GM19351 (cell line): ENCODE measurements at regions not wholly inside any gene's neighbourhood (a gene's known extent, or its start where the extent isn't known, plus 50 kb on each side); places are given as distances from the start of the nearest gene placed in this dataset.

ENCODE experiments used
- ATAC-seq: cut with Tn5 transposase; IDR thresholded peaks from one replicate; pipeline ENCODE4 v1.9.1; 2021; ENCODE audit warnings: mild to moderate bottlenecking, moderate library complexity; ENCODE audit not compliant: unreplicated experiment

DNA sequence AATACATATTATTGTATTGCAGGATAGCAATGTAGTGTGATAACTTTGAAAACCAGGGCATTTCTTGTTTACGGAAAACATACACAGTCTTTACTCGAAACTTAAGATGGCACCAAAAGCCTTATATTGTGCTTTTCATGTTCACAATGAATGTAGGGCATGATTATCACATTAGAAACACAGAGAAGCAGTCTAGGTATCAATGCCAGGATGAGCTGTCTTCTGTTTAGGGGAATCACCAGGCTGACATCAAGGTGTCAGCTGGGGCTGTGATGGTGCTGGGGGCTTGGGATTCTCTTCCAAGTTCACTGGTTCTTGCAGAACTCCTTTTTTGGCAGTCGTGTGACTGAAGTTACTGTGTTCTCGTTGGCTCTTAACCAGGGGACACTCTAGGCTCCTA, 1067.3 kb downstream of the FLRT2 start:
- no peak for ATAC-seq

DNA sequence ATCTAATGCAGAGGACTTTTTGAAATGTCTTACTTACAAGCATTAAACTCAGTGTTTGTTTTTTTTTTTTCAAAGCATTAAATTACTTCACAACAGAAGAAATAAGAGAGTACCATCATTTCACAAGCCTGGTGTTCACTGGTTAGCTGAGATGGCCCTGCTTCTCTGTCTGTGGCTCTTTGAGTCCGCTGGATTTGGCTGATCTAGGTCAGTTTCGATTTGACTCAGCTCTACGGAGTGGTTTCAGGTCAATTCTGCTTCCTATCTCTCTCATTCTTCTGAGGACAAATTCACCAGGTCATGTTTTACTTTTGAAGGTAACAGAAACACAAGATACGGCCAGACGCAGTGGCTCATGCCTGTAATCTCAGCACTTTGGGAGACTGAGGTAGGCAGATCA, 1066.1 kb downstream of the FLRT2 start:
- peak; percentile 94 for ATAC-seq

DNA sequence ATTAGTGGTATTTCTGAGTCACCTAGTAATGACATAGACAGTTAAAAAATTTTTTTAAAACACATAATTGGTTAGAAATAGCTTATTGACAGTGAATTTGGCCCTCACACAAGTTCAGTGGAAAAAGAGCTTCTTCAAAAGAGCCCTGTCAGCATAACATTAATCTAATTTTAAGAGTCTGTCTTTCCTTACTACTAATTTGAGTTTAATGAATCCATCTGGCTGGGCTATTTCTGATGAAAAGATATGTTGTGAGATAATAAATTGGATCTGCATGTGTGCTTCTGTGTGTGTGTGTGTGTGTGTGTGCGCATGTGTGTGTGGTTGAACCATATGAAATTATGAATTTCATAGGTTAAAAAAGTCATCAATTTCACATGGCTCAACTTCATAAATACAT, 1045.2 kb downstream of the FLRT2 start:
- ATAC-seq: no peak

DNA sequence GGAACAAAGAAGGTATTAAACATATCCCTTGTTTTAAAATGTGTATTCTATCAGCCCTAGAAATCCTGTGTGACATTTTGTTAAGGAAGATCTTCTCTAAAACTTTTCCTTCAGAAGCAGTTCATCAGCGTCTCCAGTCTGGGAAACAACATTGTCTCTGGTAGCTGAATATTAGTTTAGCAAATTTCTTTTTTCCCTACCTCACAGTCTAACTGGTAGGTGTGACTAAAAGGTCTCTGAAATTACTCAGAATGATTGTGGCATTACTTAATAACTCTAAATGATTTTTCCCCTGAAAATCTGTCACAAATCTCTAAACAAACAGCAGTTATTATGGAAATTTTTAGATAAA, 1044.8 kb downstream of the FLRT2 start:
- ATAC-seq: no peak

DNA sequence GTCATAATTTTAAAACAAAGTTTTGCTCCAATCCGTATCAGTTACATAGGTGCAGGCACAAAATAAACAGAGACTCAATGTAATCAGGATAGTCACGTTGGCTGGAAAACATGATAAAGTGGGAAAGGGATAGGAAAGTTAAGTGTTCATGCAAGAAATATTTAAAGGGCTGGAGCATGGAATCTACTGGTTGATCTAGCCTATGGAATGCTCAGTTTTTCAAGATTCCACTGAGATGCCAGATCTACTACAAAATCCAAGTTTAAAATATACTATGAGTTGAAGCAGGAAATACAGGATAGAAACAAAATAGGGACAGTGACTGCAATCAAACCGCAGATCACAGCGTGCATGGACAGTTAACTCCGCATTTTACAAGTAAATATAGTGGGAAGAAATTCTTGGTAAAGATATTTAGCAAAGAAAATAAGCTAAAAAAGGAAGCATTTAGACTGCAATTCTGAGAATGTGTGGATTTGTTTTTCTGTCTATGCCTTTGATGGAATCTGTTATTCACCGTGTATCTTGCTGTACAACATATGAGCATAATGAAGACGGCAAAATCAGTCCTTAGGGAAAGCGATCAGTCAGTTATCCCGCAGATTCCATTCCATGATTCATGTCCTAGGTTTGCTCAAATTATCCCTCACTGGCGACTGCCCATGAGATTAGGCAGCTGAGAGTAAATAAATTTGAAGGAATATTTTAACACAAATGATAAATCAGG, 1044.3 kb downstream of the FLRT2 start:
- no peak for ATAC-seq

DNA sequence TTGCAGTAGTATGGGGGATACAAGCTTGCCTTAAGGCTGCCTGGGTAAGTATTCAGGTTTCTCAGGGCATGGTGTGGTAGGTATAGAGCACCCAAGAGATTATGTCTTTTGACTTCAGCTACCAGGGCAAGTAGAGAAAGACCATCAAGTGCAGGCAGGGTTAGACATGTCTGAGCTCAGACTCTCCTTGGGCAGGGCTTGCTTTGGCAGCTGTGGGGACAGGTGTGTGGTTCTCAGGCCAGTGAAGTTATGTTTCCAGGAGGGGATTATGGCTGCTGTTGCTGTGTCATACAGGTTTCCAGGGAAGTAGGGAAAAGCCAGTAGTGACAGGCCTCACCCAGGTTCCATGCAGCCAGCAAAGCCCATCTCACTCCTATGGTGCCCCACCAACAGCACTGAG, 1040.4 kb downstream of the FLRT2 start:
- no peak for ATAC-seq

DNA sequence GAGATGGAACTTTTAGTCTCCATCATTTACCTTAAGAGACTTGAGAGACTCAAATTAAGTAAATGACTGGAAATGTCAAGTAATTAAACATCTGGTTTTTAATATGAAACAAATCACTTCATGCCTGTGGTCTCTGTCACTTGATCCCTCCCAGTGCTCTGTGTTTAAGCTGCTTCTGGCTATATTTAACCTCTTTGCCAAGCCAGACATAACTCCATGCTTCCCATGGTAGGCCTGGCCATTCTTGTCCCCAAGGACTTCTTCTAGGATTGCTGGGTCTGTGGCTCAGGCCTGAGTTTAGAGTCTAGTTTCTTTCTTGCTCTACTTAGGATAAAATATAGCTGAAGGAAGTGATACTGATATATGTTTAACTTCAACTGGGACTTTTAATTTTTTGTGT, 1013.6 kb downstream of the FLRT2 start:
- no peak for ATAC-seq

DNA sequence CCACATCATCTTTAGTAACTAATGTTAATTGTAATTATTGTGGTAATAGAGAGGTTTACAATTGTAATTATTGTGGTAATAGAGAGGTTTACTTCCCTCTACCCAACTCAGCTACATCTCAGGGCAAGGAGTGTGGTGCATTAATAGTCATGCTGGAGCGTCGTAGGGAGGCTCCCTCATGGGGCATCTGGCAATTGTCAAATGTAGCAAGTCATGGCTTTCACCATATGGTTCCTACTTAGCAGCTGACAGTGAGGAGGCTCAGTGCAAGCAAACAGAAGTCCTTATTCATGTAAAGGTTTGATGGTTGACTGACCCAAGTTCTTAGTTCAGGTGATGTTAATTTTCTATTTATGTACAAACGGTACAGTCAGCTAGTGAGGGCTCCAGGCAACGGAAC, 1012.0 kb downstream of the FLRT2 start:
- ATAC-seq: no peak

DNA sequence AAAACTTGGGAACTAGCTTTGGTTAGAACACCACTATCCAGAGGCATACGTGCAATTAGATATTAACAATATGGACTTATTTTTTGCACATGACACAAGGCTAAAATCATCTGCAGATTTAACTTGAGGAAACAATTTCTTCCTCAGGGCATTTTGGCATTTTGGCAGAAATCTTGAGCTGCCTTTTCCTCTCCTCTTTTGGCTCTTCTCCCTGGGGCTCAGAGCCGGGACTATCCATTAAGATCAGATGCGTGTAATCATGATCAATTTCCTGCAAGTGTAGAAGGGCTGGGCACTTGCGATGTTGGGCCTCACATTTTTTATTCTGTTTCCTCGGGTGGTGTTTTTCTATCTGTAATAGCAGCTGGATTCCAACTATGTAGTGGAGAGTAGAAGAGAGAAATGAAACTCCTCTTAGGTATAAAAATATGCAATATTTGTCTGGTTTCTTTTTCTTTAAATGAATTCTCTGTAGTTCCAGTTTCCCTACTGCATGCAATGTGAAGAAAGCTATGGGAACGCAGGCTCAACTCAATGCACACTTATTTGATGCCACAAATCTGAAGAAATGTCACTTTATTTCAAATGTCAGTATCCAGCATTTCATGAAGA, 1010.8 kb downstream of the FLRT2 start:
- no peak for ATAC-seq

DNA sequence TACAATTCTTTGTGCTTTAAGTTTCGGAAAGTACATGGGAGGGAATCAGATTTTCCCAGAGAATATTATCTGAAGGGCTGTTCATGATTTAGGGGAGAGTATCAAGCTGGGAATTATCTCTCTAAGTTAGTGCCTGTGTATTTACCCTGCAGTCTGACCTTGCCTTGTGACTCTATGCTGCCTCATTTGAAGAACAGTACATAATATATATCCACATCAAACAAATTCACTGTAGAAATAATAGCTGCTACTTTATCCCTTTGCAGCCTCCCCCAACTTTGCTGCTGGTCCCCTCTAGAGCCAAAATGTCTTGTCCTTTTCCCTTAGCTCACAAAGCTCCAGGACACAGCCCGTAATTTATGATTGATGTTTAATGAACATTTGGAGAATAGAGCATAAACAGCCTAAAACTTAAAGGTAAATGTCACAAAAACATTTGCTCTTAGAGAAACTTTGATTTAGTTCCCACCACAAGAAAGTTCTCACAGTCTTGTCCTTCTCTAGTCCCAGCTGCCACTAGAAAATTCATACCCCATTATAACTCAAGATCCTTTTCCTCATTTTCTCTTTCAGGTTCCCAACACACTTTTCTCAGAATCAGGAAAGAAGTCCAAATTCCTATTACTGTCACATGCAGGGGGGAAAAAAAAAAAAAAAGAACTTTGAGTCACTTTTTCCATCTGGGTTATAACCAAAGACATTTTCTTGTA, 1009.6 kb downstream of the FLRT2 start:
- ATAC-seq: no peak

DNA sequence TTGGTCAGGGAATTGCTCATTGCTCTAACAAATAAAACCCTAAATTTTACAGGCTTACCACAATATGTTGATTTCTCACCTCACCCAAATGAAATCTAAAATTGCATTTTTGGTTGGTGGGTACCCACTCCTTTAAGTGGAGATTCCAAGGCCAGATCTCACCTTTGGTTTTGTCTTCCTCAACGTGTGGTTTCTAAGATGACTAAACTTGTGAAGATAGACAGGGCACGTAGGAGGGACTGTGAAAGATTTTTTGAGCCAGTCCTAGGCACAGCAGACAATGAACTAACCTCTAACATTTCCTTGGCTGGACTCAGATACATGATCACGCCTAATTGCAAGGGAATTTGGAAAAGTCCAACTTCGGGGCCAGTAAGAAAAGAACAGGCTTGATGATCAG, 1003.9 kb downstream of the FLRT2 start:
- ATAC-seq: no peak

DNA sequence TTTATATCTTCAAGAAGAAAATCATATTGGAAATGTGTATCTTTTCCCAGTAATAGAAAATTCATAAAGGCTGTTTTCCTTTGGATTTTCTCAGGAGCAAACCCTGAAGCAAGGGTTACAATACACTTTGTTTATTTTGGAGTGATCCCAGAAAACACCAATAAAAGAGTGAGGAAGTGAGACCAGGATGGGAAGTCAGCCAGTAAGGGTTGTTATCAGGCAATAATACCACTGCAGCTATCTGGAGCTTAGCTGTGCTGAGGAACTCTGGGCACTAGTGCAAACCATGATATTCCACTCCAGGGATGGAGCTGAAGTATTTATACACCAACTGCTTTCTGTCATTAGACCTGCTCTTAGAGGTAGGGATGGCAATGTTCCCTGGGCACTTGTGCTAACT, 1002.3 kb downstream of the FLRT2 start:
- ATAC-seq: no peak

DNA sequence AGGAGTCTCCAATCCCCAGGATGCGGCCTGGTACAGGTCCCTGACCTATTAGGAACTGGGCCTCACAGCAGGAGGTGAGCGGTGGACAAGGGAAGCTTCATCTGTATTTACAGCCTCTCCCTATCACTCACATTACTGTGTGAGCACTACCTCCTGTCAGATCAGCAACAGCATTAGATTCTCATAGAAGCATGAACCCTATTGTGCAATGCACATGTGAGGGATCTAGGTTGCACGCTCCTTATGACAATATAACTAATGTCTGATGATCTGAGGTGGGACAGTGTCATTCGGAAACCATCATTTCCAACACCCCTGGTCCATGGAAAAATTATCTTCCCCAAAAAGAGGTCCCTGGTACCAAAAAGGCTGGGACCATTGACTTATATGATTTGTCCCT, 1000.5 kb downstream of the FLRT2 start:
- ATAC-seq: no peak

DNA sequence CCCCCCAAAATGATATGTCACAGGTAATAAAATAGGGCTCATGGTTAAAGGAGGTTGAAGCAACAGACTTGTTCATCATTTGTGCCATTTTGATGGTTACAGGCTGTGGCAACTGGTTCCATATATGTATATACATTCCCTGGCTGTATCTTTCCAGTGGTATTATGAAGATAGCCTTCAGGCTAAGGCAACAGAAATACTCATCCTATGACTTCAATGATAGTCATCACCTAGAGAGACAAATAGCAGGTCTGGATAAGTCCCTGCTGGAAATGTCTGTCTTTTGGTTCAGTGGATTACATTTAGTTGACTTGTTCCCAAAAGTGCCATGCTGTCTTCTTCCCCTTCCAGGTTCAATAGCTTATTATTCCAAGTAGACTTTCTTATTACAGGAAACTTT, 997.4 kb downstream of the FLRT2 start:
- no peak for ATAC-seq

DNA sequence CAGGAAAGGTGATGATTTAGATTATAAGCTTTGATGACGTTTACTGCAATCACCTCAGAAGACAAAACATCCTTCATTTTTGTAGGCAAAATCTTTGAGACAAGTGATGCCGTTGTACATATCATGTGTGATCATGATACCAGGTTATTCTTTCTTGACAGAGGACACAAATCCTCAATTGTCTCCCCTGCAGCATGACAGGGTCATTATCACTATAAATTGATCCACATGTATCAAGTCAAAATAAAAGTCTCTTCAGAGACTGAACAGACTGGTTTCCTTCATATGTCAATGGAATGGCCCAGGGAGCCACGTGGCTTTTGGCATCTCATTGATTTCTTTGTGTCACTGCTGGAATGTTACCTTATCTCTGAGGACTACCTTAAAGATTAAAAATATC, 995.7 kb downstream of the FLRT2 start:
- no peak for ATAC-seq

DNA sequence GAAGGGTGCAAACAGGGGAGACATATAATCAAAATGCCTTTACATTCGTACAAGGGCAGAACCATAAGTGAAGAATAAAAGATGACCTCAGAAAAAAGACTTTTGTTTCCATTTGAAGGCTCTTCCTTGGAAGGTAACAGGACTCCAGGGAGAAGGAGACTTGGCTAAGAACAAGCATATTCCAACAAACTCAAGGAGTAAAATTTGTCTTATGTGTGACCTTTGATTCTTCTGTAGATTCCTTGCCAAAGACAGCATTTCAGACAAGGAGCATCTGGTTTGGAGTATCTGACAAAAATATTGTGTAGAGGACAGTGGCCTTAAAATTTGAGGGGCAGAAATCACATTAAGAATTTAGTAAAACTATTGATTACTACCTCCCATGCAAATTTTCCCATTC, 991.9 kb downstream of the FLRT2 start:
- ATAC-seq: no peak

DNA sequence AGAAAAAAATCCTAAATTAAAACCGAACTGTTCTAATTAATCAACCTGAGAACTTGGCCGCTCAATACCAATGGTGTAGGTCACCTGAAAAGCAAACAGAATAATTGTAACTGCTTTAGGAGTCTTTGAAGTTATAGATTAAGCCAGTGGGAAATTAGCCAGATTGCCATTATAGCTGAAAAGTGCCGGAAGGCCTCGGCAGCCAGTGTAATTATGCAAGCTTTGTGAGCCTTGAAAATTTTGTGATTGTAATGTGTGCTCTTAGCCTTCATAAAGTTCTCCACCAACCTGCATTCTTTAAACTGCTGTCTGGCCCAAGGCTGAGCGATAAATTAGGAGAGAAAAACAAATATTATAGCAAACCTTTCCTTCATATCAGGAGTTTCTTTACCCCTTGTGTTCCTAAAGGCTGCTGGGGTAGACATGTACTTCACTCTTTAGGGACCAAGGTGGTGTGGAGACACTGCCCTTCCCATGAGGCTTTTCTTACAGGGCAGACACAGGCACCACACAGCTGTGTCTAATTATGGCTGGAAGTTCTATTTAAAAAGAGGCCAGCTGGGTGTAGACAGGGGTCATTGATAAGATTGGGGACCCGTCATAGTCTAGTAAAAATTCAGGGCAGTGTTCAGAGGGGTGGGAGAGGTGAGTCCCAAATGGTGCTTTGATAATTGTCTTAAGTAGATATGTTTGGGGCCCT, 991.2 kb downstream of the FLRT2 start:
- ATAC-seq: no peak

DNA sequence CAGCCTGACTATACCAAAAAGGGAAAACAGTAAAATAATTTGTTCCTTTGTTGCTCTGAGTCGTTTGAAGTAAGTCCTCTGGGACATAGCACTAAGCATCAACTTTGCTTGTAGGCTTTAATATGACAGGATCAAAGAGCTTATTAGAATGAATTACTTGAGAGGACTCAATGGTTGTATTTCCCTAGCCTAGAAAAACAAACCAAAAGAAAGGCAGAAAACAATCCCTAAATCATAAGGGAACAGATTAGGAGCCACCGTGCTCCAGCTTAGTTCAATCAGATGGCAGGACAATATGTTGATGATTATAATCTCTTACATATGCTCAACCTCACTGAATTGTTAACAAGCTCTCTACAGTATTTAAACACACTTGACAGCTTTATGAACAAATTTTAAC, 988.4 kb downstream of the FLRT2 start:
- no peak for ATAC-seq

DNA sequence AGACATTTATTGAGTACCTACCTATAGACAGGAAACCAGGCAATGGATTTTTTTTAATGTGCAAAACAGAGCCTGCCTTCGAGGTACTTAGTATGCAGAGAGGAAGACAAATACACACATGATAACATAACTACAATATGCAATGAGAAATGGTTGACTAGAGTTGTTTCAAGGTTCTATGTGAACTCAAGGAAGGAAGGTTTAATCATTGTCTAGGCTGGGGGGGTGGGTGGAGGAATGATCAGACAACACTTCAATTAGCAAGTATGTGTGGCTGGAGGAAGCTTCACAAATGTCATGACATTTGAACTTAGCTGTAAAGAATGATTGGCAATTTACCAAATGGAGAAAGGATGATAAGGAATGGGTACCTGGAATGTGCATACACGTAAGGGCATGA, 985.3 kb downstream of the FLRT2 start:
- ATAC-seq: no peak

DNA sequence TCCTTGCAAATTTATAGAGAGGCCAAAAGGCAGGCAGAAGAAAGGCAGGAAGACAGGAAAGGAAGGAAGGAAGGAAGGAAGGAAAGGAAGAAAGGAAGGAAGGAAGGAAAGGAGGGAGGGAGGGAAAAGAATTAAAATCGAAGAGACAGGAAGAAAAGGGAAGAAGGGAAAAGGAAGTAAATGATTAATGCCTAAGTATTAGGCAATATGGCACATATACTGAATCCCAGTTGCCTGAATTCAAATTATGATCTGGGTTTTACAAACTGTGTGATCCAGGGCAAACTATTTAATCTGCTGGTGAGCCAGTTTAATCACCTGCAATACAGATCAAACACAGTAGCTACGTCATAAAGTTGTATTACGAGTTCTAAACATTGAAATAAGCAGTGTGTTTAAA, 983.6 kb downstream of the FLRT2 start:
- ATAC-seq: no peak

DNA sequence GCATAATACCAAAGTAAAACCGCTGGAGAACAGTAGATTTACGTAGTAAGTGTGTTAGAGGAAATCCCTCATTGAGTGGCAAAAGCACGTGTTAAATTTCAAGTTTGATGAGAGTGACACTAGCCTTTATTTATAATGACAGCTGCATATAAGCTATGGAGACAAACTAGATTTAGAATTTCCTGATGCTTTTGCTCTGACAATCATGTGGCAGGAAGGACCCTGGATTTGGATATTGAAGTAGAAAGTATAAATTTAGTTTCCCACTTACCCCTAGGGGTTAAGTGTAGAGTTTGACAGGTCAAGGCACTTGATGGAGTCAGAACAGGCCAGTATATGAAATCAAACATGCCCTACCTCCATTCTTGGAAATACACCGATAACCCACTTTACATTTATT, 983.1 kb downstream of the FLRT2 start:
- ATAC-seq: no peak

DNA sequence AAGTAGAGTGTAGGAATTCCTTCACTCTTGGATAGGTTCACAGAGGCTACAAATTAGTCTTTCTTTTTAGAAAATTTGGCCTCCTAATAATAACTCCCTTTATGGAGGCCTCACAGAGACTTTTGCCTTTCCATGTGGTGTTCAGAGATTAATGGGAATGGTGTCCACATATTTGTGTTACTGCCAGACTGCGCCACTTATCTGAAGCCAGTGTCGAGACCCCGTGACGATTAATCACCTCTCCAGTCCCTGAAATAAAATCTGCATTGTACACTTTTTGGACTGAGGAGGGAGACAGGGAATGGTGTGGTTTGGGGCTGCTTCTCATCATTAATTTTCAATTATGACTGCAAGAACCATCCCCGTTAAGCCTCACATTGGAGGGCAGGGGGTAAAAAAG, 980.5 kb downstream of the FLRT2 start:
- no peak for ATAC-seq
